ENCODE measurements at regions not wholly inside any gene's neighbourhood (a gene's known extent, or its start where the extent isn't known, plus 50 kb on each side); places are given as distances from the start of the nearest gene placed in this dataset.
"Not testable (repeated sequence)": the region's sequence is repeated elsewhere in the genome, so short reads cannot be mapped to it uniquely, and the experiment has no call there.

- TF ChIP-seq CTCF (IDR thresholded peaks at IDR 0.05; ENCODE audit: low read depth, low read length) (peak; percentile 87), EZH2phosphoT487 (IDR thresholded peaks at IDR 0.05; ENCODE audit: low read depth) (no peak)
- H3K4me2 ChIP-seq (ENCODE audit: low read length) = peak overlapping the region; percentile 88
- H4K20me1 ChIP-seq (ENCODE audit: insufficient read depth, low read length) = no peaks in the 10 kb centered on the region
- H2AFZ ChIP-seq (ENCODE audit: low read depth, low read length) = peak overlapping the region; percentile 97
- H3K4me3 ChIP-seq (ENCODE audit: low read length) = peak overlapping the region; percentile 79
- no peaks in the 10 kb centered on the region for H3K9me3 ChIP-seq (ENCODE audit: insufficient read depth, low read length)
- peaks cover 11% of the 10 kb centered on the region for H3K4me1 ChIP-seq (ENCODE audit: low read length)
- no peaks in the 10 kb centered on the region for H3K79me2 ChIP-seq (ENCODE audit: low read length)
- H3K27me3 ChIP-seq (ENCODE audit: low read depth, low read length) = no peaks in the 10 kb centered on the region
- H3K36me3 ChIP-seq (replicated peaks; ENCODE audit: low read depth, low read length) = no peaks in the 10 kb centered on the region
- peak overlapping the region; percentile 47 for H3K9ac ChIP-seq (ENCODE audit: low read length)
- H3K27ac ChIP-seq (ENCODE audit: low read length) = no peak overlapping the region
Measured at GRCh38 chr15:84142888-84143337, 92.7 kb upstream of the GOLGA6L4 start.

- Histone ChIP-seq H3K9ac (ENCODE audit: low read length) (no peak overlapping the region), H3K9me3 (ENCODE audit: insufficient read depth, low read length) (no peaks in the 10 kb centered on the region), H3K79me2 (ENCODE audit: low read length) (no peaks in the 10 kb centered on the region), H2AFZ (ENCODE audit: low read depth, low read length) (no peak overlapping the region), H3K4me3 (ENCODE audit: low read length) (no peak overlapping the region), H3K27ac (ENCODE audit: low read length) (no peak overlapping the region), H3K27me3 (ENCODE audit: low read depth, low read length) (no peaks in the 10 kb centered on the region), H3K4me2 (ENCODE audit: low read length) (no peak overlapping the region), H3K4me1 (ENCODE audit: low read length) (peaks cover 11% of the 10 kb centered on the region), H4K20me1 (ENCODE audit: insufficient read depth, low read length) (no peaks in the 10 kb centered on the region), H3K36me3 (replicated peaks; ENCODE audit: low read depth, low read length) (no peaks in the 10 kb centered on the region)
- TF ChIP-seq EZH2phosphoT487 (IDR thresholded peaks at IDR 0.05; ENCODE audit: low read depth) (no peak), CTCF (IDR thresholded peaks at IDR 0.05; ENCODE audit: low read depth, low read length) (no peak)
Measured at GRCh38 chr15:84143753-84144314, 91.7 kb upstream of the GOLGA6L4 start.

GRCh38 chr15:84144946-84145345 lies 90.6 kb upstream of the GOLGA6L4 start:
- peaks cover 11% of the 10 kb centered on the region for H3K4me1 ChIP-seq (ENCODE audit: low read length)
- not testable (repeated sequence) for H4K20me1 ChIP-seq (ENCODE audit: insufficient read depth, low read length); H3K4me2 ChIP-seq (ENCODE audit: low read length); H3K9me3 ChIP-seq (ENCODE audit: insufficient read depth, low read length); H3K27me3 ChIP-seq (ENCODE audit: low read depth, low read length); H3K9ac ChIP-seq (ENCODE audit: low read length); H3K79me2 ChIP-seq (ENCODE audit: low read length); H3K4me3 ChIP-seq (ENCODE audit: low read length); H3K27ac ChIP-seq (ENCODE audit: low read length); H2AFZ ChIP-seq (ENCODE audit: low read depth, low read length); H3K36me3 ChIP-seq (replicated peaks; ENCODE audit: low read depth, low read length)

- H3K9me3 ChIP-seq (ENCODE audit: insufficient read depth, low read length); H4K20me1 ChIP-seq (ENCODE audit: insufficient read depth, low read length); H3K79me2 ChIP-seq (ENCODE audit: low read length); H3K36me3 ChIP-seq (replicated peaks; ENCODE audit: low read depth, low read length); H3K9ac ChIP-seq (ENCODE audit: low read length); H3K4me2 ChIP-seq (ENCODE audit: low read length); H3K27ac ChIP-seq (ENCODE audit: low read length); H3K4me3 ChIP-seq (ENCODE audit: low read length); H3K27me3 ChIP-seq (ENCODE audit: low read depth, low read length); H2AFZ ChIP-seq (ENCODE audit: low read depth, low read length): not testable (repeated sequence)
- peaks cover 11% of the 10 kb centered on the region for H3K4me1 ChIP-seq (ENCODE audit: low read length)
Measured at GRCh38 chr15:84146299-84146698, 89.3 kb upstream of the GOLGA6L4 start.

GRCh38 chr15:84147307-84147706 lies 88.3 kb upstream of the GOLGA6L4 start:
- H3K9me3 ChIP-seq (ENCODE audit: insufficient read depth, low read length); H4K20me1 ChIP-seq (ENCODE audit: insufficient read depth, low read length); H3K36me3 ChIP-seq (replicated peaks; ENCODE audit: low read depth, low read length); H3K27ac ChIP-seq (ENCODE audit: low read length); H3K9ac ChIP-seq (ENCODE audit: low read length); H3K27me3 ChIP-seq (ENCODE audit: low read depth, low read length); H3K4me3 ChIP-seq (ENCODE audit: low read length); H2AFZ ChIP-seq (ENCODE audit: low read depth, low read length); H3K4me2 ChIP-seq (ENCODE audit: low read length); H3K79me2 ChIP-seq (ENCODE audit: low read length): not testable (repeated sequence)
- H3K4me1 ChIP-seq (ENCODE audit: low read length) = peaks cover 13% of the 10 kb centered on the region
